HG03354 (cell line): ENCODE measurements at regions not wholly inside any gene's neighbourhood (a gene's known extent, or its start where the extent isn't known, plus 50 kb on each side); places are given as distances from the start of the nearest gene placed in this dataset.
"Not testable (repeated sequence)": the region's sequence is repeated elsewhere in the genome, so short reads cannot be mapped to it uniquely, and the experiment has no call there.

ENCODE experiments used
- ATAC-seq: cut with Tn5 transposase; IDR thresholded peaks from one replicate; pipeline ENCODE4 v1.9.1; 2021; ENCODE audit warnings: mild to moderate bottlenecking; ENCODE audit not compliant: unreplicated experiment, poor library complexity, severe bottlenecking

- ATAC-seq, result no peak
These were observed 54.4 kb upstream of the MSH6 start for GRCh38 chr2:47728551-47728950.

GRCh38 chr2:47727956-47728355, 55.0 kb upstream of the MSH6 start:
- no peak for ATAC-seq

- not testable (repeated sequence) for ATAC-seq
These were observed 56.0 kb upstream of the MSH6 start for GRCh38 chr2:47726978-47727377.

GRCh38 chr2:47725808-47726207, 57.1 kb upstream of the MSH6 start:
- ATAC-seq, result peak; percentile 30

GRCh38 chr2:47724221-47724981, 58.5 kb upstream of the MSH6 start:
- ATAC-seq, result peak; percentile 88

- no peak for ATAC-seq
These were observed 61.6 kb upstream of the MSH6 start for GRCh38 chr2:47721296-47721695.

GRCh38 chr2:47720559-47720958, 62.4 kb upstream of the MSH6 start:
- no peak for ATAC-seq

- ATAC-seq, result no peak
These were observed 62.9 kb upstream of the MSH6 start for GRCh38 chr2:47720036-47720435.

GRCh38 chr2:47719099-47719498, 63.8 kb upstream of the MSH6 start:
- peak; percentile 72 for ATAC-seq

- ATAC-seq, result not testable (repeated sequence)
These were observed 66.6 kb upstream of the MSH6 start for GRCh38 chr2:47716307-47716706.

GRCh38 chr2:47715552-47715951, 67.4 kb upstream of the MSH6 start:
- ATAC-seq, result no peak

- peak; percentile 86 for ATAC-seq
These were observed 74.0 kb upstream of the MSH6 start for GRCh38 chr2:47708801-47709499.

- no peak for ATAC-seq
These were observed 78.7 kb upstream of the MSH6 start for GRCh38 chr2:47704287-47704686.

- ATAC-seq, result no peak
These were observed 83.3 kb upstream of the MSH6 start for GRCh38 chr2:47699533-47700215.

GRCh38 chr2:47698436-47698972, 84.4 kb upstream of the MSH6 start:
- ATAC-seq, result not testable (repeated sequence)

GRCh38 chr2:47697681-47698435, 85.1 kb upstream of the MSH6 start:
- not testable (repeated sequence) for ATAC-seq

- peak; percentile 79 for ATAC-seq
These were observed 85.8 kb upstream of the MSH6 start for GRCh38 chr2:47697000-47697601.

- ATAC-seq, result no peak
These were observed 86.5 kb upstream of the MSH6 start for GRCh38 chr2:47696478-47696831.

GRCh38 chr2:47695800-47696477, 87.0 kb upstream of the MSH6 start:
- no peak for ATAC-seq
